PC-9 (cell line): ENCODE measurements at regions not wholly inside any gene's neighbourhood (a gene's known extent, or its start where the extent isn't known, plus 50 kb on each side); places are given as distances from the start of the nearest gene placed in this dataset.

ENCODE experiments used
- BruUV-seq: library from RNA; stranded (reverse); fragments of 400-500 nt; replicated peaks from 2 replicates; lab custom pipeline; 2021; lab: Mats Ljungman, UMichigan
- CTCF ChIA-PET: fragments of 300-600 bp; sonication (Branson Sonifier 250); formaldehyde crosslinking; loops from one replicate; lab custom pipeline; 2022; ENCODE audit warnings: antibody characterized with exemption; lab: Charles Lee
- POLR2A ChIA-PET: fragments of 300-600 bp; sonication (Branson Sonifier 250); formaldehyde crosslinking; loops from one replicate; lab custom pipeline; 2022; ENCODE audit warnings: antibody characterized with exemption; ENCODE audit not compliant: unreplicated experiment; lab: Charles Lee
- DNase-seq, 2 experiments: peaks; one replicate each; pipeline versions ENCODE4 v3.0.0 to v3.0.0-alpha.2; 2015 to 2022; ENCODE audit warnings: mixed read lengths in 1 of 2
- H2AFZ ChIP-seq: fragments of 200-600 bp; sonication (generic); 2 replicates; pipeline ENCODE4 v1.8.1; 2017; ENCODE audit warnings: antibody characterized with exemption
- H3F3A ChIP-seq: fragments of 200-600 bp; sonication (generic); 2 replicates; pipeline ENCODE4 v1.8.1; 2017; ENCODE audit warnings: antibody characterized with exemption, mild to moderate bottlenecking, low read depth; ENCODE audit not compliant: insufficient read depth
- H3K27ac ChIP-seq: fragments of 200-600 bp; sonication (generic); 2 replicates; pipeline ENCODE4 v1.6.1; 2016; ENCODE audit warnings: mixed run types
- H3K27me3 ChIP-seq: fragments of 200-600 bp; sonication (generic); 2 replicates; pipeline ENCODE4 v1.6.1; 2016; ENCODE audit warnings: low read depth, mixed run types; ENCODE audit not compliant: insufficient read depth
- H3K36me3 ChIP-seq: fragments of 200-600 bp; sonication (generic); 2 replicates; pipeline ENCODE4 v1.6.1; 2016; ENCODE audit warnings: low read depth, mixed run types
- H3K4me1 ChIP-seq: fragments of 200-600 bp; sonication (generic); replicated peaks from 2 replicates; pipeline ENCODE4 v1.6.1; 2016; ENCODE audit warnings: mixed run types; ENCODE audit not compliant: insufficient read depth
- H3K4me2 ChIP-seq: fragments of 200-600 bp; sonication (generic); 2 replicates; pipeline ENCODE4 v1.6.1; 2017; ENCODE audit warnings: mixed run types
- H3K4me3 ChIP-seq: fragments of 200-600 bp; sonication (generic); 2 replicates; pipeline ENCODE4 v1.6.1; 2016; ENCODE audit warnings: mixed run types
- H3K79me2 ChIP-seq: fragments of 200-600 bp; sonication (generic); 2 replicates; pipeline ENCODE4 v1.6.1; 2017; ENCODE audit warnings: low read depth, mixed run types
- H3K9me2 ChIP-seq: fragments of 200-600 bp; sonication (generic); 2 replicates; pipeline ENCODE4 v1.8.1; 2017; ENCODE audit warnings: mild to moderate bottlenecking; ENCODE audit not compliant: insufficient read depth
- H3K9me3 ChIP-seq: fragments of 200-600 bp; sonication (generic); 2 replicates; pipeline ENCODE4 v1.8.1; 2016; ENCODE audit warnings: low read depth; ENCODE audit not compliant: insufficient read depth
- H4K20me1 ChIP-seq: fragments of 200-600 bp; sonication (generic); 2 replicates; pipeline ENCODE4 v1.8.1; 2017; ENCODE audit not compliant: insufficient read depth
- EZH2 ChIP-seq: fragments of 200-600 bp; sonication (generic); IDR thresholded peaks from 2 replicates; pipeline ENCODE4 v1.8.0; 2017; ENCODE audit warnings: antibody characterized with exemption, low read depth
- intact Hi-C: fragments of 100-400 bp; cut with micrococcal nuclease; formaldehyde crosslinking; loops from one replicate; pipeline ENCODE4 v1.10.0; 2022; ENCODE audit not compliant: unreplicated experiment
- TF ChIP-seq, protein P1 (sequence below): fragments of 200-600 bp; sonication (generic); conservative IDR thresholded peaks from 2 replicates; pipeline ENCODE4 v1.6.1; 2017; ENCODE audit warnings: mixed run types, antibody characterized with exemption, mild to moderate bottlenecking, moderate library complexity

DNA sequence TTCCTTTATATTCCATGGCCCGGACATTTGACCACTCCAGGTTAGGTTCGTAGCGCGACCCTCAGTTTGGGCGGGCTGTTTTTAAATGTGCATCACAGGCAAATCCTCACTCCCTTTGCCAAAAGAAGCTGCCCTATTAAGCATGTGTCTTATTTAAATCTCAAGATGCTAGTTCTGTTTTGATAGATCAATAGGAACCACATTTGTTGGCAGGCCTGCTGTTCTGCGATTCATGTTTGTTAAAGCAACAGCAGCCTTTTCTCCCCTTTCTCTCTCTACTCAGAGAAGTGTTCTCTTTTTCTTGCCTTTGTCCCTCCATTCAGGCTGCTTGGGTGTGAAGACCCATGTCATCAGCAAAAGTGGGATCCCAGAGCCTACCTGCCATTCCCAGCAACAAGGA, 212.0 kb upstream of the SSTR4 start:
- Histone ChIP-seq H3K9me3 (no peaks in the 10 kb centered on the region), H3K4me3 (no peak overlapping the region), H3K27me3 (no peaks in the 10 kb centered on the region), H4K20me1 (no peaks in the 10 kb centered on the region), H3K27ac (no peak overlapping the region), H3K4me1 (no peaks in the 10 kb centered on the region), H3K9me2 (no peaks in the 10 kb centered on the region), H3K79me2 (no peaks in the 10 kb centered on the region), H3F3A (no peaks in the 10 kb centered on the region), H2AFZ (no peak overlapping the region), H3K4me2 (no peak overlapping the region), H3K36me3 (no peaks in the 10 kb centered on the region)
- TF ChIP-seq EZH2, result no peak
- TF ChIP-seq, protein P1, sequence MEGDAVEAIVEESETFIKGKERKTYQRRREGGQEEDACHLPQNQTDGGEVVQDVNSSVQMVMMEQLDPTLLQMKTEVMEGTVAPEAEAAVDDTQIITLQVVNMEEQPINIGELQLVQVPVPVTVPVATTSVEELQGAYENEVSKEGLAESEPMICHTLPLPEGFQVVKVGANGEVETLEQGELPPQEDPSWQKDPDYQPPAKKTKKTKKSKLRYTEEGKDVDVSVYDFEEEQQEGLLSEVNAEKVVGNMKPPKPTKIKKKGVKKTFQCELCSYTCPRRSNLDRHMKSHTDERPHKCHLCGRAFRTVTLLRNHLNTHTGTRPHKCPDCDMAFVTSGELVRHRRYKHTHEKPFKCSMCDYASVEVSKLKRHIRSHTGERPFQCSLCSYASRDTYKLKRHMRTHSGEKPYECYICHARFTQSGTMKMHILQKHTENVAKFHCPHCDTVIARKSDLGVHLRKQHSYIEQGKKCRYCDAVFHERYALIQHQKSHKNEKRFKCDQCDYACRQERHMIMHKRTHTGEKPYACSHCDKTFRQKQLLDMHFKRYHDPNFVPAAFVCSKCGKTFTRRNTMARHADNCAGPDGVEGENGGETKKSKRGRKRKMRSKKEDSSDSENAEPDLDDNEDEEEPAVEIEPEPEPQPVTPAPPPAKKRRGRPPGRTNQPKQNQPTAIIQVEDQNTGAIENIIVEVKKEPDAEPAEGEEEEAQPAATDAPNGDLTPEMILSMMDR, result no peak
- BruUV-seq, result no TSS peak
- CTCF ChIA-PET, result no interaction called here
- POLR2A ChIA-PET, result no interaction called here
- DNase-seq, result no peak
- intact Hi-C loops, result no loop called here

DNA sequence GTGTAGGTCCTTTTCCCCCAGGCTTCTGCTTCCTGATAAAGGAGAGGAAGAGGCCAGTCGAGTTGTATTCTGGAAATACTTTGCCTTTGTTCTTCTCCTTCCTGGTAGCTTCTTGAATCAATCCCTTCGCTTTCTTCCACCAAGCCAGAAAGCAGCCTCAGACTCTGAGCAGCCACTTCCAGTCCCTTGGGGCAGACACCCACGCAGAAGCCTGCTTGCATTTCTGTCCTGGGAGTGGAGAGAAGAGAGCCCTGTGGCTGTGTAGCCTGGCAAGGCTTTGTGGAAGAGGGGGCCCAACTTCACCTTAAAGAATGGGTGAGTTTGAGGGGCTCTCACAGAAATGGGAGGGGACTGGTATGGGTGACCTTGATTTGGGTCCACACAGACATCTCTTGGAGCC, 211.0 kb upstream of the SSTR4 start:
- H3K9me2 ChIP-seq, result no peaks in the 10 kb centered on the region
- H4K20me1 ChIP-seq, result no peaks in the 10 kb centered on the region
- no peak overlapping the region for H2AFZ ChIP-seq
- ChIA-PET CTCF (no interaction called here), POLR2A (interaction anchor here (0.5 kb wide), 1 partner anchor 73 kb away, joined by 4 read pairs; no protein-coding TSS in a partner anchor)
- H3K27me3 ChIP-seq, result 0 out of 2 replicates have a peak, but pooled peaks cover 6% of the 10 kb centered on the region
- H3K4me1 ChIP-seq, result no peaks in the 10 kb centered on the region
- H3K27ac ChIP-seq, result no peak overlapping the region
- TF ChIP-seq, protein P1, result no peak
- TF ChIP-seq EZH2, result no peak
- DNase-seq, result no peak
- no peaks in the 10 kb centered on the region for H3F3A ChIP-seq
- BruUV-seq, result no TSS peak
- no peaks in the 10 kb centered on the region for H3K36me3 ChIP-seq
- H3K9me3 ChIP-seq, result no peaks in the 10 kb centered on the region
- intact Hi-C loops, result no loop called here
- H3K4me3 ChIP-seq, result no peak overlapping the region
- no peak overlapping the region for H3K4me2 ChIP-seq
- H3K79me2 ChIP-seq, result no peaks in the 10 kb centered on the region

DNA sequence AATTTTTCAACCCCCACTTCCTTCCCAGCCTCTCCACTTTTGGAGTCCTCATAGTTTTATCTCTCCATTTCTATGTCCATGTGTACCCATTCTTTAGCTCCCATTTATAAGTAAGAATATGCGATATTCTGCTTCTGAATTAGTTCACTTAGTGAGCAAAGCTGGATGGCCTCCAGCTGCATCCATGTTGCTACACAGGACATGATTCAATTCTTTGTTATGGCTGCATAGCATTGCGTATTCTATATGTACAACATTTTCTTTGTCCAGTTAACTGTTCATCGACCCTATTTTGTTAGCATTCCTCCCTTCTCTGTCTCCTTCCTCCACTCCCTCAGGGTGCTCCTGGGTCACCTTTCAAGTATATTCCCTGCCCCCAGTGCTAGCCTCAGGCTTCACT, 210.0 kb upstream of the SSTR4 start:
- ChIA-PET POLR2A (interaction anchor here (0.7 kb wide), 1 partner anchor 25 kb away, joined by 7 read pairs; no protein-coding TSS in a partner anchor), CTCF (no interaction called here)
- intact Hi-C loops, result no loop called here
- no peaks in the 10 kb centered on the region for H3K4me1 ChIP-seq
- H3K4me2 ChIP-seq, result no peak overlapping the region
- 0 out of 2 replicates have a peak, but pooled peaks cover 6% of the 10 kb centered on the region for H3K27me3 ChIP-seq
- no TSS peak for BruUV-seq
- TF ChIP-seq EZH2, result no peak
- TF ChIP-seq, protein P1, result no peak
- H3K4me3 ChIP-seq, result no peak overlapping the region
- no peak overlapping the region for H3K27ac ChIP-seq
- H3K79me2 ChIP-seq, result no peaks in the 10 kb centered on the region
- no peak overlapping the region for H2AFZ ChIP-seq
- H3K36me3 ChIP-seq, result no peaks in the 10 kb centered on the region
- no peaks in the 10 kb centered on the region for H4K20me1 ChIP-seq
- H3K9me2 ChIP-seq, result no peaks in the 10 kb centered on the region
- no peak for DNase-seq
- H3F3A ChIP-seq, result no peaks in the 10 kb centered on the region
- no peaks in the 10 kb centered on the region for H3K9me3 ChIP-seq
